NCI-H1048 (cell line): ENCODE measurements at regions not wholly inside any gene's neighbourhood (a gene's known extent, or its start where the extent isn't known, plus 50 kb on each side); places are given as distances from the start of the nearest gene placed in this dataset.

ENCODE experiments used
- DNase-seq: peaks from one replicate; lab custom pipeline; 2025; lab: John Stamatoyannopoulos, UW

DNA sequence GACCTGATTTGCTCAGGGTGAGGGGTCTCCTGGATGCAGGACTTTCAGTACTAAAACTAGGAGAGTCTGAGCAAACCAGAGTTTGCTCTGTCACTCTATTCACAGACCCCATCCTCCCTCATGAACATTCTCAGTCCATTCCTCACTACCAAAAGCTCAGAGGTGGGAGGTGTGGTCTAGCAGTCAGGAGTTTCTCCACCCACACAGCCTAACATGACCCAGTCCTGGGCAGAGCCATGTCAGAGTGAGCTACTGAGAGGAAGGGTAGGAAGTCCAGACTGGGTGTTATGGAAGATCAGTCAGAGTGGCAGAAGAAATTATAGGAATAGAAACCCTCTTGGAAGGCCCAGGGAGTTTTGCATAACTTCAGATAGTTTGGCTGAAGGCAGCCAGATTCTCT is 113.3 kb upstream of the GRAMD2B start:
- no peak for DNase-seq

DNA sequence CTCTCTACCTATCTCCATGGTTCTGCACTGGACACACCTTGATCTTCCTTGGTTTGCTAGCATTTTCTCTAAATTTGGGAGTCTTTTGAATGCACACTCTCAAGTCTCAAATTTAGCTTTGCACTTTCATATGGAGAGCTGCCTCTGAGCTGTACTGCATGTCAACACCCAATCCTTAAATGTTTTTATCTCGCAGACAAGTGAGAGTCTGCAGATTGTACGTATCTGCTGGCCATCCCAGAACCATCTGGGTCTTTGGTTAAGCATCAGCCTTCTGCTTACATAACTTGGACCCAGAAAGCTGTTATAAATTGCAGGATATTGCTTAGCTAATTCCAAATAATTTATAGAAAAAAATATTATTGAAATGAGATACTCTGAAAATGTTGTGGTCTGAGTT is 111.4 kb upstream of the GRAMD2B start:
- no peak for DNase-seq

DNA sequence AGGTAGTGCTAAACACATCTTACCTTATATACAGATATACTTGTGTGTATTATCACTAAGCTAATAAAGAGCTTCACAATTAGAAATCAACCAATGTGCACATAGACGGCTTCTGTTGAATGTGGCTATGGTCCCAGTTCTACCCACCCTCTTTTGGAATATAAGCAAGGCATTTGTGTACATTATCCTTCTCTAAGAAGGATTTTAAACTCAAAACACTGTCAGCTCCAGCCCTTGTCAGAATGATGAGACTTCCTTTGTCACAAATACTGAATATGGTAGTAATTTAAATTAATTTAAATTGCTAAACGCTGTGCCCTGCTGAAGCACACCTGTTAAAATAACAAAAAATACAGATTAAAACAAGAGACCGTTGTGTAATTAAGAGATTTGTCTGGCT is 107.9 kb upstream of the GRAMD2B start:
- no peak for DNase-seq

DNA sequence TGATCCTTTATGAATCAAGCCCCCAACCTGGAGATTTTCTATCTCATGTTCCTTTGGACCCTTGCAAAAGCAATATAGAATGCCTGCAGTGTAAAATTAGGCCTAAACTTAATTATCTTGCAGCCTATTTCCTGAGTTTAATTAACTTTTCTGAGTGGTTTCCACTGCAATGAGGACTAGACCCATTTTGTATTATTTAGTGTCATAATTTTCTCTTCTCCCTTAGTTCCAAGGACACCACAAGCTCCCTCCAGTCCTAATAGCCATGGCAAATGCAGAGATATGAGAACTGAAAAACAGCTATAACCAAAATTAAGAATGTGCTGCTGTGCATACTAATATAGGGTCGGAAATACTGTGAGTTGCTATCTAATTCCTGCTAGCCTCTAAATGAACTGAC is 90.9 kb upstream of the GRAMD2B start:
- no peak for DNase-seq

DNA sequence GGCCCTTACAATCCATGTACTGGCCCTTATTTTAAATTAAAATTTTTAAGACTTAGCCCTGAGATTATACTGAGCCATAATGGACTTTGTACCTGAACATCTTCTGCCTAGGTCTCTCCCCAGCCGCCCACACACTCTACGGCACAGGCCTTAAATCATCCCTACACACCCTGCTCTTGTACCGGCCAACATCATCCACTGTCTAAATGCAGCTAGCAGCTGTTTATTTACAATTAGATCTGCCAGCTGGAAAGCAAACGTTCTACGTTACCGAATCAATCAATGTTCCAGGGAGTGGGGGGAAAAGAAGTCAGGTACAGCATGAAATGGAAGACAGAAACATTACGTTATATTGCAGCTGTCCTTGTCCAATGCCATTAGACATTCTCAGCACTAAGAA is 88.4 kb upstream of the GRAMD2B start:
- no peak for DNase-seq

DNA sequence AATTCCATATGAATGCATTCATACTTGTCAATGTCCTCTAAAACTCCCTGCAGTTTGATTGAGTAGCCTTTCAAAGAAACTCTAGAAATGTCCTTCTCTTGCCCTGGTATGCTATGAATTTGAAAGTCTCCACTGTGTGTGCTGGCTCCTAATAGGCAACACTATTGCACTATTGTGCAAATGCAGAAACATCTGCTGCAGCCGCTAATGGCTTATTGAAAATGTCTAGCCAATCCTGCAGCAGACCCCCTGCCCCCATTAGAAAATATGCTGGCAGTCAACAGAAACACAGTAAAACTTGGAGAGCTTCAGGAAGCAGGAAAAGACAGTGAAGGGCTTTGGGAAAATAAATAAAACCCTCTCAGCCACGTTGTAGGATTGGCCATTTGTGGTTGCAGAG is 87.3 kb upstream of the GRAMD2B start:
- no peak for DNase-seq

DNA sequence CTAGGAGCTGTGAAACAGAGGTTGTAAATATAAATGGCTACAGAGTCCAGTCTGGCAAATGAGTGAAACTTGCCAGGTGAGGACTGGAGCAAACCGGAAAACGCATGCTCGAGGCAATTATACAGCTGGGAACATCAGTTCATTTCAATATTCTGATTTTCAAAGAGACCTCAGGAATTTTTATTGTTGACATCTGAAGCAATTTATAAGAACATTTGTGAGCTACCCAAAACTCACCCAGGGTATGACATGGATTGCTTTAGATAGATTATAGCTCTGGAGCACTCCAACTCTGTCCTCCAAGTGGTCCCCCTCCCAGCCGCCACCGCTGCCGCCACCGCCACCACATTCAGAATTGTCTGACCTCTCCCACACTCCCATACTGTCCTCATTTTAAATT is 84.6 kb upstream of the GRAMD2B start:
- DNase-seq, result no peak

DNA sequence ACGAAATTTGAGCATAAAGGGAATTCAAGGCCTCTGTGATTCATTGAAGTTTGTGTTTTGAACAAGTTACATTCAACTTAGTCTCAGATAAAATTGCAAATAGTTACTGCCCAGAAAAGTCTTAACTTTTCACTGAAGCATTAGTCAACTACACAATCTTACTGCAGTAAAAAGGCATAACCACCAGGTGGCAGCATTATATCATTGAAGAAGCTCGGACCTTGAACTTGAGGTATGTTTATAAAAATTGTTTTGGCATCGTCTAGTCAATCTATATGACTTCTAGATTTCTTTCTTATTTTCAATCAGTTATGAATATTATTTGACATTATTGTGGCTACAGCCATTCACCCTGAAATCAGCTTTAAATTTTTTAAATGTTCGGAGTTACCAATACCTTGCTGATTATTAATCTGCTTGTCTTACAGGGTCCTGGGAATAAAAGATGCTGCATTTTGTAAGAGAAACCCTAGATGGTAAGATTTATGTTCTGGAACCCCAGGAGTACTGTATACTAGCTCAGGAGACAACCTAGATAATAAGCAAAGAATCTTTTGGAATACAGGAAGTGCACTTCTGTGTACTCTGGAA is 83.9 kb upstream of the GRAMD2B start:
- DNase-seq, result no peak

DNA sequence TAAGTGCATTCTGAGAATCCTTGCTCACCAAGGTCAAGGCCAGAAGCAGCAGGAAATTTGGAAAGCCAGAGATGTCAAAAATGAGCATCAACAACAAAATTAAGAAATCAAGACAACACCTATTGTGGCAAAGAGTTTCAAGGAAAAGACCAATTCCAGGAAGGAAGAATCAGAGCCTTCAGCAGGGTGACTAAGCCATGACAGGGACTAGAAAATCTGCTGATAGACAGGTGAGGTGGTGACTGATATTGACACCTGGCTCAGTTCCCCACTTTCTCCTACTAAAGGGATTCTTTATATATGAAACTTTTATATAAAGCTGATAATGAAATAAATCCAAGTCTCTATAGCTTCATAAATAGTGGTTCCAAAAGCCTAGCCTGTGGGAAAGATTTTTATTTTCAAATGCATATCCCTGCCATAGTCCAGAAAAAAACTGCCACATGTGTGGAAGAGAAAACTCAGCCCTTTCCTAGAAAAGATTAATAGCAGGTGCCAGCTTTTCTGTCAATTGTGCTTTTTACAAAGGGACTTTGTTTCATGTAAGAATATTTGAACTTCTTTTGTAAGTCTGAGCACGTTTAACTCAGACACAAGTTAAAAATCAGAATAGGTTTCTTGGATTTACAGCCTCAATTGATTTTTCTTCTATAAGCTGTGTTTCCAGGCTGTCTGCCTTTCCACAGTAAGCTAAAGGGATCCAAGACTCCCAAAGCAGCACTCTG is 81.1 kb upstream of the GRAMD2B start:
- no peak for DNase-seq

DNA sequence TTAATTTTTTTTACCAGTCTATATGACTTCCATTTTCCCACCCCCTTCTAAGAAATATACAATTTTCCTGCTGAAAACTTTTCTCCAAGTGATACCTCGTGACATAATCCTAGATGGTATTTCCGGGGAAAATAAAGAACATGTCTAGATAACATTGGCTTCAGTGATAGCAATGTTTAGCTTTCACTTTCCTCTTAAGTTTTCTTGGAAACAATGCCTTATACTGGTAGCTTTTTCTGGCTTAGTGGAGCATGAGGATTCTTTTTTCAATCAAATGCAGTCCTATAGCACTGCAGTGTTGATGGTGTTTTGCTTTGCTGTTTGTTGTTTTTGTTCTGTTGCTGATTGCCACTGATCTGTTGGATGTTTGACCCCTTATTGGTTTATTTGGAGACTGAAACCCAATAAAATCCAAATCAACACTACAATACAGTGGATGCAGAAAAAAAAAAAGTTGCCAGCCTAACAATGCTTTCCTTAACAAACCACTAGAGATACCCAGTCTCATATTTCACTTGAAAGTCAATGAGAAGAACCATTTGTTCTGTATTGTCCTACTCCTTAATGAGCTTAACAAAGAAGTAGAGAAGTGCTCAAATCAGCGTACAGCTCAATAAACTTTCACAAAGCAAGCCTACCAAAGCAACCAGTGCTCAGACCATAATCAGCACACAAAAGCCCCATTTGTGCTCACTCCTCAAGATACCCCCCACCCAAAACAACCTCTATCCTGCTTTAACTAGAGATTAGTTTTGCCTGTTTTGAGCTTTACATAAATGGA is 74.2 kb upstream of the GRAMD2B start:
- DNase-seq, result no peak

DNA sequence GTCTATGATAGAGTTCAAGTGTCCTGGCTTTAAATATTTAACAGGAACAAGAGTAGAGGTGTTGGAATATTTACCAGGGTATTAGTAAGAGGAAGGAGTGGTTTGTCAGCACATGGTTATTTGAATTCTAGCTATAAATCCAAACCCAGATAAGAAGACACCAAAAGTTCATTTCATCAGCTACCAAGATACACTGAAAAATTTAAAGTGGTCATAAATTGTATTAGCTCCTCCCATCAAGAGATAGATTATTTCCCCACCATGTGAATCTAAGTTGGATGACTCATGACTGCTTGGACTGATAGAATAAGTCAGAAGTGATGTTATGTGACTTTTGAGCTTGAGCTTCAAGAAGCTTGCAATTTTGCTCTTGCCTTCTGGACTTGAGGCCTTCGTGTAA is 72.1 kb upstream of the GRAMD2B start:
- no peak for DNase-seq

DNA sequence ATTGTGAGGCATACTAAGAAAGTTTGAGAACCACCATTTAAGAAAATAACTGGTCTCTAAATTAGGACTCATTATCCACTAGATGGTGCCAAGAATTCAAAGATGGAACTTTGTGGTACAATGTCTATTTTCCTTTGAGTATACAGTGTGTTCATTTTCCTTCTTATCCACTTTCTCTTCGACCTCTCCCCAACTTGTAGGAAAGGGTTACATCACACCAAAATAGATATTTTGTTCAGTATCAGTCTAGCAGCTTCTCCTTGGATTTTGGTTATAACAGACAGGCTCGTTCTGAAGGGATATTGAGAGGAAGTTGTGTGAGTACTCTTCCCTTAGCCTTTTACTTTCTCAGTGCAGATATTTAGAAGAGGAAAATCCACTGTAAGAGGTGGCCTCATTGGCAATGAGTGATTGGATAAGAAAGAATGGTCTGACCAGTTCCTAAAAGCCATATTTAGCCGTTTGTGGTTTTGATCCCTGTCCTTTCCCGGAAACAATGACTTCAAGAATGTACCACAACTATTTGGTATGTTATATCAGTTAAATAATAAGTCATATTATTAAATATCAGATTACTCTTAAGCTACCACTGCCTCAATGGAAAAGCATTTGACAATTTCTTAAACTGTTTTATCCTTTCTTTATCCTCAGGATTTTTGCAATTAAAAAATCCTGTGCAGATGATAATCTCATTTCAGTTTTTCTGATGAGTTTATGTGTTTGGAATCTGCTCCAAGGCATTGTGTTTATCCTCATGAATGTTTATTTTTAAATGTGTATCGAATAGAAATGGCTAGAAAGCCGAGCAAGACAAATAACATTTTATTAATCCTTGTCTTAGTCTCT is 69.0 kb upstream of the GRAMD2B start:
- DNase-seq, result no peak

DNA sequence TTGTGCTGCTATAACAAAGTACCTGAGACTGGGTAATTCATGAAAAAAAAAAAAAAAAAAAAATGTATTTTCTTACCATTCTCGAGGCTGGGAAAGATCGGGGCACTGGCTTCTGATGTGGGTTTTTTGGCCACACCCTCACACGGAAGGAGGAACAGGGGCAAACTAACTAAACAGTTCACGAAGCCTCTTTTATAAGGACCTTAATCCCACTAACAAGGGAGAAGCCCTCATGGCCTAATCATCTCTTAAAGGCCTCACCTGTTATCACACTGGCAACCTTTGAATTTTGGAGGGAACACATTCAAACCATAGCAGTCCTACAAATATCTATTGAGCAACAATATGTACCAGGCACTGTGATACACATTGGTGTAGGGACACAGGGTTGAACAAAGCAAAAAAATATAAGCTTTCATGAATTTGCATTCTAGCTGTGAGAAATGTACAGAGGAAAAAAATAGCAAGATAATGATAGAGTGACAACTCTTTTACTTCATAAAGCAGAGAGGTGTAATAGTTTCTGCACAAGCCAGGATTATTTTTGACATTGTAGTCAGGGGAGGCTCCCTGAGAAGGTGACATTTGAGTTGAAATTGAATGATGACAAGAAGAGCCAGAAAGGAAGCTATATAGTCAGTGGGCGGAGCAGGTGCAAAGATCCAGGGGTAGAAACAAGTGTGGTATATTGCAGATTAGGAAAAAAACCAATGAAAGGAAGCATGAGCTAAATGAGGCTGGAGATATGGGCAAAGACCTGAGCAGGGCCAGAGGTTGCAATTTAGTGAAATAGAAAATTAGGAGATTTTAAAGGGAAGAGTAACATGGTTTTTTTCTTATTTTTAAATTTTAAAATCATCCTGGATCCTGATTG is 68.1 kb upstream of the GRAMD2B start:
- no peak for DNase-seq

DNA sequence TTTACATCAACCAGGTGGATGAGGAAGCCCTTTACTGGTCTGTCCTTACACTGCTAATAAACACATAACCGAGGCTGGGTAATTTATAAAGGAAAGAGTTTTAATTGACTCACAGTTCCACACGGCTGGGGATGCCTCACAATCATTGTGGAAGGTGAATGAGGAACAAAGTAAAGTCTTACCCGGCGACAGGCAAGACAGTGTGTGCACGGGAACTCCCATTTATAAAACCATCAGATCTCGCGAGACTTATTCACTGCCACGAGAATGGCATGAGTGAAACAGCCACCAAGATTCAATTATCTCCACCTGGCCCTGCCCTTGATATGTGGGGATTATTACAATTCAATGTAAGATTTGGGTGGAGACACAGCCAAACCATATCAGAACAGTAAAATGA is 67.3 kb upstream of the GRAMD2B start:
- DNase-seq, result no peak

DNA sequence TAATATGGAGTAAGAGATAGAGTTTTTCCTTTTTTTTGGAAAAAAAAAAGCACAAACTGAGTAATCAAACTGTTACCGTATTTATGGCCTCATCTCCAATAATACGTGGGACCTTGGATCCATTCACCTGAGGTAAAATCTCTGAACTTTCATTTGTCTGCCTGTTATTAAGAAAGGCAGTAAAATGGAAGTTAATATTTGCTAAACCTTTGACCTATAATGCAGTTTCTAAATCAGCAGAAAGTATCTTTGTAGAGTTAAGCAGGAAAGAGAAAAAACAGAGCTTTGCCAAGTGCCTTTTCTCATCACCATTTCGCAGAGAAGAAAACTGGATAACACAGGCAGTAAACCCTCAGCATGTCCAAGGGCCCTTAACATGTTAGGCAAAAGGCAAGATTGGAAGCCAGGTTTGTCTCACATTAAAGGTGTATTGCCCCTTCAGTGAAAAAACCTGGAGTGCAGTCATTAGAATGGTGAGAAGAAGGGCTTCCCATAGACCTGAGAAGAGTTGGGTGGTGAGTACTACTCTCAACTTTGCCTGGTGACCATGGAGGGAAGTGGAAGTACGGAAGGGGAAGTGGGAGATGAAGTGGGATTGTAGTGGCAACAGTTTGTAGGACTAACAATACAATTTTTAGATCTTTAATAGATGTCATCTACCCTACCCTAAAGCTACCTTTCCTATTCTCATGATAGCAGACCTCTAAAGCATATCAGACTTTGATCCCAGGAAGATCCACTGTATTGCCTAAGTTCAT is 65.4 kb upstream of the GRAMD2B start:
- no peak for DNase-seq

DNA sequence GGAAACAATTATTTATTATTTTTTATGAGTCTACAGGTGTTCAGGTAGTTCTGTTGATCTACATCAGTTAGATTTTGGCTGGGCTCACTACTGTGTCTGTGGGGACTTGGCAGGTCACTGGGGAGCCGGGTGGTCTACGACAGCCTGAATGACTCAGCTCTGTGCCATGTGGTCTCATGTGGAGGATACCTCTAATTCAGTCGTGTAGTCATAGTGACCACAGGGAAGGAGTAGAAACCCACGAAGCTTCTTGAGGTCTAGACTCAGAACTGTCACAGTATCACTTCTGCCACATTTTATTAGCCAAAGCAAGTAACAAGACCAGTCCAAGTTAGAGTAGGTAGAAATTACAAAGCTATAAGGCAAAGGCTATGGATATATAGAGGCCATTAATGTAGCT is 64.7 kb upstream of the GRAMD2B start:
- DNase-seq, result no peak

DNA sequence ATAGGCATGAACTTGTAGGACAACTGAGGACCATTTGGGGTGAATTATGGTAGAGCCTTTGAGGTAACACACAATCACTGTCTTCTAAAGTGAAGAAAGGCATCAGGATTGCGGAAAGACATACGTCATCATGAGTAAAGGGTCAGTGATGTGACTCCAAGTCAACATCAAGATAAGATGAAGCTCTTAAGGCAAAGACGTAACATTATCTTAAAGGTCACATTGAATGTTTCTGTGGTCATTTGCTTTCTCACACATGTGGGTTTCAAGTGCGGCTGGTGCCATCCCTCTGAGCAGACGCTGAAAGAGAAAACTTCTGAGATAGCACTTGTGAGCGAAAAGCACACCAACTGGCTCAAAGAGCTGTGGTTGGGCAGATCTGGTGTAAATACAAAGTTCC is 63.3 kb upstream of the GRAMD2B start:
- no peak for DNase-seq

DNA sequence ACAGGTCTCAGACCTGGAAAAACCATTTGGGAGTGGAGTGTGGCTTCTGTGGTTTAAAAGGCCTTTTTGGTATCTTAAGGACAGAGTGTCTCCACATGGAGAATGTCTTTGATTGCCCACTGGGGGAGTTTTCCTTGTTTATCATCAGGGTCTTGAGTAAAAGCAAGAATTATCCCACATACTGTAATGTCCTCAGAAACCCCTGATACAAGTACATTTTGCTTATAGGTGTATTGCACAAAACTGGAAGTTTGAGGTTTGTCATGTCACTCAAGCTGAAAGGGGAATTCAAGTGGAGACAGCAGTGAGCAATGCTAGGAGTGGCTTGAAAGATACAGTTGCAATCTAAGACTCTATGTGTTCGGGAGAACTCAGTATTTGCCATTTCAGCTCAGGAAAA is 62.7 kb upstream of the GRAMD2B start:
- DNase-seq, result no peak

DNA sequence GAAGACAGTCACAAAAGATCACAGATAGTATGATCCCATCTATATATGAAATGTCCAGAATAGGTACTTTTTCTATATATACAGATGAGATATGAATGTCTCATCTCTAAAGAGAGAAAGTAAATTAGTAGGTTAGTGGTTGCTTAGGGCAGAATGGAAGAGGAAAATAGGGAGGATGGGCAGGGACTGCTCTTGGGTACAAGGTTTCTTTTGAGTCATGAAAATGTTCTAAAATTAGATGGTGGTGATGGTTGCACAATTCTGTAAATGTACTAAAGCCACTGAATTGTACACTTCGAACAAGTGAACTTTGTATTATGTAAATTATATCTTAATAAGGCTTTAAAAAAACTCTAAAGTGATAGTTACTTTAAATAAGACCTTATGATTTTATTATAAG is 59.6 kb upstream of the GRAMD2B start:
- no peak for DNase-seq

DNA sequence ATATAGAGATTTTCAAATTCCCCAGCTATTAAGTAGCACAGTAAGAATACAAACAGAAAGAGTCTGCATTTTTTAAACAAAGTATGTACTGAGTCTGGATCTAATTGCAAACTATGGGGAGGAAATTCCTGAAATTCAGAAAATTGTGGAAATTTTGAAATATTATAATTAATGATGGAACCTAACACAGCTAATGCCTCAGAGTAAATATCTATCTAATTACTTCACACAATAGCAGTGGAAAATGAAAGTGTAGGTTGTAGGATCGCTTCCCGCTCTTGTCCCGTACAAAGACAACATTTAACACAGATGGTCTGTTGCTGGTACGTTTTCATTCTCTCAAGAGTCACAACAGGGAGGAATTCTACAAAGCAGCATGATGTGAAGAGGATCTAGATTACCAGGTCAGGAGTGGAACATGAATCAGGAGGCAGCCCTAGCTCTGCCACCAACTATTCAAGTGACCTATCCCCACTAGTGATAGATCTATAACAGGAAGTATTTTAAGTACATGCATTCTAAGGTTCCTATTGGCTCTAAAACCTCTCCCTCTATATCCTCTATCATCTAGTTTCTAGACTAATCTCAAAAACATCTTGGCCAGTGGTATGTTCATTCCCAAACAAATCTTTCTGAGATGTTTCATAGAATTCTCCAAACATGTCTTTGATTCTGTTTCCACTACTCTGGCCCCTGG is 58.9 kb upstream of the GRAMD2B start:
- no peak for DNase-seq
